ENCODE measurements at regions not wholly inside any gene's neighbourhood (a gene's known extent, or its start where the extent isn't known, plus 50 kb on each side); places are given as distances from the start of the nearest gene placed in this dataset.

- TF ChIP-seq, protein P1, sequence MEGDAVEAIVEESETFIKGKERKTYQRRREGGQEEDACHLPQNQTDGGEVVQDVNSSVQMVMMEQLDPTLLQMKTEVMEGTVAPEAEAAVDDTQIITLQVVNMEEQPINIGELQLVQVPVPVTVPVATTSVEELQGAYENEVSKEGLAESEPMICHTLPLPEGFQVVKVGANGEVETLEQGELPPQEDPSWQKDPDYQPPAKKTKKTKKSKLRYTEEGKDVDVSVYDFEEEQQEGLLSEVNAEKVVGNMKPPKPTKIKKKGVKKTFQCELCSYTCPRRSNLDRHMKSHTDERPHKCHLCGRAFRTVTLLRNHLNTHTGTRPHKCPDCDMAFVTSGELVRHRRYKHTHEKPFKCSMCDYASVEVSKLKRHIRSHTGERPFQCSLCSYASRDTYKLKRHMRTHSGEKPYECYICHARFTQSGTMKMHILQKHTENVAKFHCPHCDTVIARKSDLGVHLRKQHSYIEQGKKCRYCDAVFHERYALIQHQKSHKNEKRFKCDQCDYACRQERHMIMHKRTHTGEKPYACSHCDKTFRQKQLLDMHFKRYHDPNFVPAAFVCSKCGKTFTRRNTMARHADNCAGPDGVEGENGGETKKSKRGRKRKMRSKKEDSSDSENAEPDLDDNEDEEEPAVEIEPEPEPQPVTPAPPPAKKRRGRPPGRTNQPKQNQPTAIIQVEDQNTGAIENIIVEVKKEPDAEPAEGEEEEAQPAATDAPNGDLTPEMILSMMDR (IDR thresholded peaks at IDR 0.05) = no peak
- TF ChIP-seq GABPA (IDR thresholded peaks at IDR 0.05; ENCODE audit: low read depth) (no peak), EP300 (IDR thresholded peaks at IDR 0.05; ENCODE audit: borderline replicate concordance in 1 of 2, low read depth in 1 of 2, low read length in 1 of 2) (no peak), ZBTB33 (IDR thresholded peaks at IDR 0.05; ENCODE audit: borderline replicate concordance, low read depth) (no peak), EZH2phosphoT487 (IDR thresholded peaks at IDR 0.05; ENCODE audit: borderline replicate concordance, low read depth) (no peak), REST (IDR thresholded peaks at IDR 0.05; ENCODE audit: low read depth, low read length) (no peak), FOXM1 (IDR thresholded peaks at IDR 0.05; ENCODE audit: low read depth) (no peak), TEAD4 (IDR thresholded peaks at IDR 0.05; ENCODE audit: borderline replicate concordance, insufficient read depth) (no peak), FOXJ3 (CRISPR knock-in tag; IDR thresholded peaks at IDR 0.05) (no peak)
Observed at GRCh38 chr3:72163809-72164634, 379.1 kb upstream of the PROK2 start.
